HG03039 (cell line): ENCODE measurements at regions not wholly inside any gene's neighbourhood (a gene's known extent, or its start where the extent isn't known, plus 50 kb on each side); places are given as distances from the start of the nearest gene placed in this dataset.

Source experiments
- ATAC-seq: cut with Tn5 transposase; IDR thresholded peaks from one replicate; pipeline ENCODE4 v1.9.1; 2021; ENCODE audit warnings: mild to moderate bottlenecking, moderate library complexity; ENCODE audit not compliant: unreplicated experiment

DNA sequence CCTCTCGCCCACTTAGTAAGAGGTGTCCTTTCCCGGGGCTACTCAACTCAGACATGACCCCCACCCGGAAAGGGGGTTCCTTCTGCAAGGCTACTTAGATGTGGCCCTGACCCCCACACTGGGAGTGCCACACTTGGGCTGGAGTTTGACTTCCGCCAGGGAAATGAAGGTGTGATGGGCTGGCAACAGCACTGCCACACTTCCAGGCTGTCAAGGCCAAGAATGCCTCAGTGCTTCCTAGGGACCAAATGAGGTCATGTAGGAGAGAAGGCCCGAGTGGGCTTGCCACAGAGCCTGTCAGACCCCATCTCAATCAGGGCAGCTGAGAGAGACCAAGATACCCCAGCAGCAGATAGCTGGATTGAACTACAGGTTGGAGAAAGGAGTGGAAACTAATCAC lies 55.5 kb downstream of the DRD1 start:
- no peak for ATAC-seq

DNA sequence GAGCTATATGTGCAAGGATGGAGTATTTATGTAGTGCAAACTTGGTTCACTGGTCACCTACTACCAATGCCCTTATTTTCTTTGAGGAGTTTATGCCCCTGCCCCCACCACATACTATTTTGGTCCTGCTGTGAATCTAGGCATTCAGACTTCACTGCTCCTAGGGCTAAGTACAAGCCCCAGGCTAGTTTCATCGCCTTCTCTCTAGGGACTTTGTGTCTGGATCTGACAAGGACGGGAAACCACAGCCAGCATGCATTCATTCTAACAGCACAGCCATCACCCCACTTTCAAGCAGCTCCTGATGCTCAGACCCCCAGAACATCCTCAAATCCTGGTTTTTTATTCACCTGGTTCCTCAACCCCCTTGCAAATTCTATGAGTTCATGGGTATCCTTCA lies 56.8 kb downstream of the DRD1 start:
- no peak for ATAC-seq

- ATAC-seq: no peak
Measured at GRCh38 chr5:175386526-175386925, 57.5 kb downstream of the DRD1 start.

DNA sequence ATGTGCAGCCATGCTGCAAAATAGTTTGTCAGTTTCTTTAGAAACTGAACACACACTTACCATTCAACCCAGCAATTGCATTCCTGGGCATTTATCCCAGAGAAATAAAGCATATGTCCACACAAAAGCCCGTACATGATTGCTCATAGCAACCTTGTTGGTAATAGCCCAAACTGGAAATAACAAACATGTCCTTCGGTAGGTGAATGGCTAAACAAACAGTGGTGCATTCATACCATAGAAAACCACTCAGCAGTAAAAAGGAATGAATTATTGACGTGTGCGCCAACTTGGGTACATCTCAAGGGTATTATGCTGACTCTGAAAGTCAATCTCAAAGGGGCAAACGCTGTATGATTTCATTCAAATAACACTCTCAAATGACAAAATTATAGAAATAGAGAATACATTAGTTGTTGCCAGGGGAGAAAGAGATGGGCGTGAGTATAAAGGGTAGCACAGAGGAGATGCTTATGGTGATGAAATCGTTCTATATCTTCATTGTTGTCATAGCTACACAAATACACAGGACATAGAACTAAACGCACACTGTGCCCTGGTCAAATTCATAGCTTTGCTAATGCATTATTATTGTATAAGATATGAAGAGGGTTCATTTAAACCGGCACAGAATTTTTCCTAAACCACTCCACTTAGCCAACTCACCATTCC lies 58.2 kb downstream of the DRD1 start:
- no peak for ATAC-seq

DNA sequence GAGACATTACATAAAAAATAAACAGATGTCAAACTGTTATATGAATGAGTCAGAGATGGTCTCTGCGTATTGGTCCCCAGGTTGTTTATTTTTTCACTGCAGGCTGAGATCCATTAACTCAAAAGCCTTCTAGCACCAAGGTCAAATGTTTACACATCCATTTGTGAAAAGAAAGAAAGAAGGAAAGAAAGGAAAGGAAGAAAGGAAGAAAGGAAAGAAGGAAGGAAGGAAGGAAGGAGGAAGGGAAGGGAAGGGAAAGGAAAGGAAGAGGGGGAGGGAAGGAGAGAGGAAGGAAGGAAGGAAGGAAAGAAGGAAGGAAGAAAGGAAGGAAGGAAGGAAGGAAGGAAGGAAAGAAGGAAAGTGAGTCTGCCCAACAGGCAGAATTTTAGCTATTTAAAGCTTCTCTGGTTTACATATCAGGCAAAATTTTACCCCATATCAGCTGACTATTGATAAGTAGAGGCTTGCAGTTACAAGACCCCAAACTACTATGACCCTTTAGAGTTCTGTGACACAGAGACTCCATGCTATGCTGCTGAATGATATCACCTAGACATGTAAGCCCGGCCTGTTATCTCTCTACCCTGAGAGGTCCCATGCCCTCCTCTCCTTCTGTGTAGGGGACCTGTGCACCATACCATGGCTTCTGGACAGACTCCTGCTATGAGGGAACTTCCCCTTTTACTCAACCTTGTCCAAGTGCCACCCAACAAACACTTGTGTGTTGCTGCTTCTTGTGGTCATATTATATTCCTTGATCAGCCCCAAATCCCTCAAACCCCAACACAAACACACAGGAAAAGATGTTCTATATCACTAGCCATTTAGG lies 59.0 kb downstream of the DRD1 start:
- ATAC-seq: no peak

DNA sequence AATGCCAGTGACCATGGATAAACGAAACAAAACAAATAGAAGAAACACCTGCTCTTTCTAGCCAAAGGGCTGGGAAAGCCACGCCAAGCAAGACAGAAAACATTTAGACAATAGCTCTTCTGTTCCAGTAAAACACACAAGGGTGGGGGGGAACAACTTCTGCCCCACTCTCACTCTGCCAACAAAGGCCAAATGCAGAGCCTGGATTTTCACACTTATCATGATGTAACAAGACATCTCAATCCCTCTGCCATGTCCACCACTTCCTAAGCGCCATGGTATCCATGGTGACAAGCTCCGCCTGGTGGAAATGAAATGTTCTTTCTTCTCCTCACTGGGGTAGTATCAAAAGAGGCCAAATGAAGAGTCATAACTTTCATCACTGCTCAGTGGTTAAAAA lies 60.6 kb downstream of the DRD1 start:
- no peak for ATAC-seq

- ATAC-seq: no peak
Measured at GRCh38 chr5:175382171-175382570, 61.8 kb downstream of the DRD1 start.

DNA sequence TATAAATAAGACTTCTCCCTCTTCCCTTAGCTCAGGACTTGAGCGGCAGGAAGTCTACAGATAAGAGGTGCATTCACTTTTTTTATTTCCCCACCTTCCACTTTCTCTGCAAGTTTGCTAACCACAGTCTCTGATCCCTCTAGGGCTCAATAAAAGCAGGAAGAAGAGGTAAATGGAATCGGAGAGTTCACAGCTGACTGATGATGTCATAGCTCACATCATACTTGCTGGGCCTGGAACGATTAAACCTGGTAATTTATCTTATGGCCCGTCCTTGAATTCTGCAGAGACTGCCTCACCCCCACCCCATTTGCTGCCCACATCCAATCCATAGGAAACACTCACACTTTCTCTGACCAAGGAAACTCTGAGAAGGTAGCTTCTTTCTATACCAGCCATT lies 62.9 kb downstream of the DRD1 start:
- no peak for ATAC-seq

DNA sequence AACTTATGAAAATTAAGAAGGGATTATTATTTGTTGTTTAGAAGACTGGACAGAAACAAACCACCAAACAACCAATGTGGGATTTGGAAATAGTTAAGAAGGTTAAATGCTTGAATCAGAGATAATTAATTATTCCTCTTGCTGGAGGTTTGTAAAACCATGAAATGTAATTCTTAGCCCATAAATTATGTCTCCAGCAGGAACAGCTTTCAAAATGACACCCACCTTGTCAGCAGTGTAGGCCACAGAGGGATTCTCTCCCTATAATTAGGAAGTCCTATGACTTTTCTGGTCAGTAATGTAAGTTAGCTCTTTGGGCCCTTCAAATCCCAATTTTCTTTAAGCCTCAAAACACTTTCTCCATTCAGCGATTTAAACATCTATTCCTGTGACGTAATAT lies 63.3 kb downstream of the DRD1 start:
- no peak for ATAC-seq

- no peak for ATAC-seq
Measured at GRCh38 chr5:175379867-175380266, 64.1 kb downstream of the DRD1 start.

GRCh38 chr5:175378444-175379028 lies 65.4 kb downstream of the DRD1 start:
- no peak for ATAC-seq

- ATAC-seq: no peak
Measured at GRCh38 chr5:175377816-175378215, 66.2 kb downstream of the DRD1 start.

DNA sequence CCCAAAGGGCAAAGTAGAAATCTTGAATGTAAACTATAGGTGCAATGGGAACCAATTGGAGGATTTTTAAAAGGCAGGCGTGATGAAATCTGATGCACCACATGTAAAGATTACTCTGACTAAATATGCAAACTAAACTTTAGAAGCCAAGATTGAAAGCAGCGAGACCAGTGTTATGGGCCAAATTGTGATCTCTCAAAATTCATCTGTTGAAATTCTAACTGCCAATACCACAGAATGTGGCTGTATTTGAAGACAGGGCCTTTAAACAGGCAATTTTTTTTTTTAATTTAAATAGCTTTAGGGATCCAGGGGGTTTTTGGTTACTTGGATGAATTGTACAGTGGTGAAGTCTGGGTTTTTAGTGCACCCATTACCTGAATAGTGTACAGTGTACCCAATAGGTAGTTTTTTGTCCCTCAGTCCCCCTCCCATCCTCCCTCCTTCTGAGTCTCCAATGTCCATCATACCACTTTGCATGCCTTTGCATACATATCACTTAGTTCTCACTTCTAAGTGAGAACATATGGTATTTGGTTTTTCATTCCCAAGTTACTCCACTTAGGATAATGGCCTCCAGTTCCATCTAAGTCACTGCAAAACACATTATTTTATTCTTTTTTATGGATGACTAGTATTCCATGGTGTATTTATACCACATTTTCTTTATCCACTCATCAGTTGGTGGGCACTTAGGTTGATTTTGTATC lies 69.7 kb downstream of the DRD1 start:
- no peak for ATAC-seq

- ATAC-seq: no peak
Measured at GRCh38 chr5:175365866-175366265, 78.1 kb downstream of the DRD1 start.

DNA sequence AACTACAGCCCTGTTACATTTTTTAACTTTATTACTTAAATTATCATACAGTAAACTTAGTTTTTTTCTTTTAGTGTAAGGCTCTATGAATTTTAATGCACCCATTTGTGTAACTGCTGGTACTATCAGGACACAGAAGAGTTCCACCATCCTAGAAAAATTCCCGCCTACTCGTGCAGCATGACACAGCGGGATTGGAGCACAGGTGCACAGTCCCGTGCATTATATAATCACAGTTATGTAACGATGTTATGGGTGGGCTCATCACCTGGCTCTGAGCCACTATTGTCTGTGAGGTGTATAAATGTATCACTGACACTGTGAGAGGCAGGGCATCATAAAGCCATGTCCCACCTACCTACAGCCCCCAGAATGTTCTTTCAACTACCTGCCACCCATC lies 80.7 kb downstream of the DRD1 start:
- no peak for ATAC-seq

DNA sequence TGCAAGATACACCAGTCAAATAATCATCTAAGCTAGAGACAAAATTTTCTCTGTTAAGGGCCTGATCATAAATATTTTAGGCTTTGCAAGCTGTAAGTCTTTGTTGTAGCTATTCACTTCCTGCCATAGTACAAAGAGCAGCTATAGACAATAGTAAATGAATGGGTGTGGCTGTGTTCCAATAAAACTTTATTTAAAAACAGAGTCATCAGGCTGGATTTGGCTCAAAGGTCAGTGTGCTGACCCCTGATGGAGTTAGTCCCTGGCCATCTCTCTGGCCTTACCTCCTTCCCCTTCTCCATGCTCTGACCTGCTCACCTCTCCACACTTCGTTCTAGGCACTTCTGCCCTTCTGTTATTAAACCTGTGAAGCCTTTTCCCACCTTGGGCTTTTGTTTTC lies 86.0 kb downstream of the DRD1 start:
- ATAC-seq: no peak

- no peak for ATAC-seq
Measured at GRCh38 chr5:175356428-175356827, 87.6 kb downstream of the DRD1 start.

GRCh38 chr5:175354964-175355363 lies 89.0 kb downstream of the DRD1 start:
- no peak for ATAC-seq

DNA sequence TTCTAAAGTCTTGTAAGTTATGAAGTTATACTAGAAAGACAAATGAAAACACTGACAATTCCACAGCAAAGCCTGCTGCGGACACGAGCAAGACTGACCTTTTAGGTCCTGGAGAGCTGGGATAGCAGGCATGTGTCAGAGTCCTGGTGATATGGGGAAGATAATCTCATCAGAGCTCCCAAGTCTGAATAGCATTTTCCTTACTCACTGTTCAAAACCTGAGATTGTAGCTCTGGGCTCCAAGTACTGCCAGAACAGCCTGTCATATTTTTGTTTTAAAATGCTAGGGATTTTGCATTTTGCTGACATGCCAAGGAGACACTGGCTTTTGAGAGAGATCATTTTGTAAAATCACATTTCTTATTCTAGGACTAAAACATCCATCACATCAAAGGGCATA lies 90.1 kb downstream of the DRD1 start:
- no peak for ATAC-seq

DNA sequence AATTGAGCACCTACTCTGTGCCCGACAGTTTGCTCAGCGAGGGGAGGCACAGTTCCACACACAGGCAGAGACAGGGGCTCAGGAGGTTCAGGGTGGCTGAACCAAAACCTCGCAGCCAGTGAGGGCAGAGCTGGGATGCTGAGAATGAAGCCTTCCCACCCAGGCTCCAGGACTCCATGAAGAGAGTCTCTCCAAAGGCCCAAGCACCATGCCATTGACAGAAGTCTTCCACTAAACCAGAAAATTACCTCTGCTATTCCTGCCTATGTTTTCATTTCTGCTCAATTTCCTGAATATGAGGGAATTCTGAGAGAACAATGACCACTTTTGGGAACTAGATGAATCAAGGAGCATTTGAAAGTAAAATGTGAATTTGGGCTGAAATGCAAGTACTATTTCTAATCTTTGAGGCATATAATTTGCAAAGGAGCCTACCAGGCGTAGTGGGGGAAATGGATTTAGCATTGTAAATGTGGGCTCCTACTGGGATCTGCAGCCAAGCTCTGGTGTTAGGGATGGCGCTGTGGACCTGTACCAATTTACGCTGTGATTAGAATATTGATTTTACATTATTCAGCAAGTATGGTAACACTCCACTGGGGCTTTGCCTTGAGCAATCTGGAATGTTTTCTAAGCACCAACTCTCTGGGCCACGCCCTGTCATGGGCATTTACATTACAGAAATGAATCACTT lies 91.9 kb downstream of the DRD1 start:
- no peak for ATAC-seq

GRCh38 chr5:175351126-175351525 lies 92.9 kb downstream of the DRD1 start:
- no peak for ATAC-seq
